Upper lobe of left lung (tissue), 4 donors: ENCODE measurements at regions not wholly inside any gene's neighbourhood (a gene's known extent, or its start where the extent isn't known, plus 50 kb on each side); places are given as distances from the start of the nearest gene placed in this dataset.

ENCODE experiments used
- EP300 ChIP-seq, 4 donors: sonication (generic); formaldehyde crosslinking; IDR thresholded peaks; one replicate each; pipeline ENCODE4 v1.5.1; 2017; ENCODE audit warnings: antibody characterized with exemption in 4 of 4, control low read depth in 2 of 4
- POLR2A ChIP-seq, 4 donors: fragments of 450-650 bp; IDR thresholded peaks; one replicate each; pipeline ENCODE4 v1.5.1; 2016 to 2017; ENCODE audit warnings: antibody characterized with exemption in 4 of 4, mild to moderate bottlenecking in 2 of 4
- POLR2AphosphoS5 ChIP-seq, 2 donors: sonication (generic); formaldehyde crosslinking; IDR thresholded peaks; one replicate each; pipeline ENCODE4 v1.5.1; 2017; ENCODE audit warnings: antibody characterized with exemption in 2 of 2
- TF ChIP-seq, protein P1 (sequence below), 6 experiments: fragments of 450-650 bp in 4 of 6; fragments of 200-600 bp in 2 of 6; sonication (generic) in 2 of 6; IDR thresholded peaks; one replicate each; pipeline ENCODE4 v1.5.1; 2016 to 2019; ENCODE audit warnings: antibody characterized with exemption in 6 of 6

DNA sequence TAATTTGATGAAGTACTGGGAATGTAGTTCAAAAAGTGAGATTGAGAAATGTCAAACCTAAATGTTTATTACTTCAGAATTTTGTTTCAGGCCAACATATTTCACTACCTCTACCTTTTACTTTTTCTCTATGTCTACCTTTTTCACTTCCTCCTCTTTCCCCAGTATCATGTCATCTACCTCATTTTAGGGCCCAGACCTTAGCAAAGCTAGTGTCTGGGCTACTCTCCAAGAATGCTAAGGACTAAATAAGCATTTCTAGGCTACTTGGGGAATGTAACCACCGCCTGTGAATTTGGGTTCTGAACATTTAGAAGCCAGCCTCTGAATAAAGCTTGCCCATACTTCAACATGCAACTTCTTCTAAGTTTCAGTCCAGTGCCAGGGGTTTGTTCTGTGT is 330.4 kb downstream of the SLC4A3 start:
- TF ChIP-seq, protein P1, sequence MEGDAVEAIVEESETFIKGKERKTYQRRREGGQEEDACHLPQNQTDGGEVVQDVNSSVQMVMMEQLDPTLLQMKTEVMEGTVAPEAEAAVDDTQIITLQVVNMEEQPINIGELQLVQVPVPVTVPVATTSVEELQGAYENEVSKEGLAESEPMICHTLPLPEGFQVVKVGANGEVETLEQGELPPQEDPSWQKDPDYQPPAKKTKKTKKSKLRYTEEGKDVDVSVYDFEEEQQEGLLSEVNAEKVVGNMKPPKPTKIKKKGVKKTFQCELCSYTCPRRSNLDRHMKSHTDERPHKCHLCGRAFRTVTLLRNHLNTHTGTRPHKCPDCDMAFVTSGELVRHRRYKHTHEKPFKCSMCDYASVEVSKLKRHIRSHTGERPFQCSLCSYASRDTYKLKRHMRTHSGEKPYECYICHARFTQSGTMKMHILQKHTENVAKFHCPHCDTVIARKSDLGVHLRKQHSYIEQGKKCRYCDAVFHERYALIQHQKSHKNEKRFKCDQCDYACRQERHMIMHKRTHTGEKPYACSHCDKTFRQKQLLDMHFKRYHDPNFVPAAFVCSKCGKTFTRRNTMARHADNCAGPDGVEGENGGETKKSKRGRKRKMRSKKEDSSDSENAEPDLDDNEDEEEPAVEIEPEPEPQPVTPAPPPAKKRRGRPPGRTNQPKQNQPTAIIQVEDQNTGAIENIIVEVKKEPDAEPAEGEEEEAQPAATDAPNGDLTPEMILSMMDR (IDR thresholded peaks at IDR 0.05): no peak
- TF ChIP-seq POLR2A (IDR thresholded peaks at IDR 0.05): no peak
- TF ChIP-seq EP300 (IDR thresholded peaks at IDR 0.05): no peak
- TF ChIP-seq POLR2AphosphoS5 (IDR thresholded peaks at IDR 0.05): no peak
